Erythroblast (primary cell): ENCODE measurements at regions not wholly inside any gene's neighbourhood (a gene's known extent, or its start where the extent isn't known, plus 50 kb on each side); places are given as distances from the start of the nearest gene placed in this dataset.

Experiments
- GATA1 ChIP-seq: IDR thresholded peaks from 2 replicates; pipeline ENCODE4 v1.6.1; 2011; ENCODE audit warnings: low read depth, mild to moderate bottlenecking, control low read depth, low read length, moderate library complexity
- POLR2A ChIP-seq: IDR thresholded peaks from 2 replicates; pipeline ENCODE4 v1.6.1; 2011; ENCODE audit warnings: mild to moderate bottlenecking, low read length

DNA sequence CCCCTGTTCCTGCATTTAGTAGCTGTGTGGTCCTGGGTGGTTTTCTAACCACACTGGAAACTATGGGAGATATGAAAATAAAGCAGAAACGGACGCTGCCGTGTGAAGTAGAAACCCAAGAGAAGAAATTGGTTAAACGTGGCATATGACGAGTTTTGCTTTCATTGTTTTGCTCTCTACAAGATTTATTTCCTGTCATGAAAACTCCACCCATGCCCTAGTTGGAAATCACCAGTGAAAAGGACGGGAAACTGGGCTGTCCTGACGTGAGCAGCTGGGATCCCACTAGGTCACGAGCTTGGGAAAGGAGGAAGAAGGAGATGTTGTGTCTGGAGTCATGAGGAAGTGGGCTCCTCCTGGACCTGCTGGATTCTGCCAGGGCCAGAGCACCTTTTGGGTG lies 120.8 kb upstream of the GADD45A start:
- no peak for TF ChIP-seq POLR2A
- no peak for TF ChIP-seq GATA1
